NT2/D1 (cell line): ENCODE measurements at regions not wholly inside any gene's neighbourhood (a gene's known extent, or its start where the extent isn't known, plus 50 kb on each side); places are given as distances from the start of the nearest gene placed in this dataset.

Source experiments
- YY1 ChIP-seq: IDR thresholded peaks from 2 replicates; pipeline ENCODE4 v1.6.1; 2011; ENCODE audit not compliant: insufficient read length, insufficient read depth
- ZNF274 ChIP-seq: IDR thresholded peaks from 2 replicates; pipeline ENCODE4 v1.6.1; 2011; ENCODE audit warnings: mild to moderate bottlenecking, low read depth, low read length

DNA sequence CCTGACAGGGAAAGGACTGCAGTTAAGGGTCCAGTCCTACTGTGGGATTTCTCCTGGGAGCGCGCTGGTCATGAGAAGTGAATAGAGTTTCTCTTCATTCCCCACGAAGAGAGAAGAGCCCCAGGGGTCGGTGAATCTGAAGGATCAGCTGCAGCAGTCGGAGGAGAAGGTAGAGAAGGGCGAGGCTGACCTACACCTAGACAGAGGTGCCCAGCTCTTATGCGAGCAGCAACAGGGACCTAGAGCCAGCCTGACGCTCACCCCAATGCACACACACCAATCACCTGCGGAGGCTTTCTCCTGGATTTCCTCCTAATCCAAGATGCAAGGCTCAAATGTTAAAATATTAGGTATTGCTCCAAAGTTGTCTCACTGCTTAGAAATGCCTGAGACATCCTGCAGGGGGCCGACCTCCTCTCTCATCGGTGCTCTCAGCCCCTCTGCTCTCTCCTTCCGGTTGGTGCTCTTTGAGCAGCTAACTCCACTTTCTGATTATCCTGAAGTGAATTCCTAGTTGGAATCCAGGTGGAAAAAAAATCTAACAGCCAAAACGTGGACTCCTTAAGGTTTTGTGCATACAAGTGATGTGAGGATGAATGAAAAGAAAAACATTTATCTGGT is 176.4 kb downstream of the AHR start:
- TF ChIP-seq YY1 (no peak), ZNF274 (no peak)
